ENCODE measurements at regions not wholly inside any gene's neighbourhood (a gene's known extent, or its start where the extent isn't known, plus 50 kb on each side); places are given as distances from the start of the nearest gene placed in this dataset.

- Mint-ChIP-seq H3K27ac (no peak overlapping the region), H3K4me3 (no peak overlapping the region), H3K27me3 (no peaks in the 10 kb centered on the region), H3K9me3 (peaks cover 0 to 12% (median 4%) of the 10 kb centered on the region in 11 donors), H3K36me3 (no peaks in the 10 kb centered on the region), H3K4me1 (no peaks in the 10 kb centered on the region)
- ChIA-PET CTCF (no interaction called here), POLR2A (no interaction called here)
- intact Hi-C loops (cut with micrococcal nuclease), result no loop called here
- no peaks in the 10 kb centered on the region for H3K4me1 ChIP-seq (ENCODE audit: control insufficient read depth in 2 of 2, insufficient read depth in 2 of 2, low read length in 2 of 2)
- no peak for ATAC-seq
- H3K36me3 ChIP-seq (ENCODE audit: control insufficient read depth in 2 of 3, insufficient read depth in 3 of 3, low read length in 3 of 3), result no peaks in the 10 kb centered on the region
- H3K27ac ChIP-seq (ENCODE audit: low read depth, low read length), result no peak overlapping the region
- no peaks in the 10 kb centered on the region for H3K27me3 ChIP-seq (ENCODE audit: control insufficient read depth in 2 of 2, insufficient read depth in 2 of 2, low read length in 2 of 2)
- H3K9me3 ChIP-seq (ENCODE audit: control insufficient read depth in 2 of 3, low read length in 3 of 3), result no peaks in the 10 kb centered on the region
- no peak overlapping the region for H3K4me3 ChIP-seq (ENCODE audit: low read length)
- DNase-seq, result no peak
Observed at GRCh38 chr2:103818176-103818575, 1035.7 kb upstream of the POU3F3 start.

DNA sequence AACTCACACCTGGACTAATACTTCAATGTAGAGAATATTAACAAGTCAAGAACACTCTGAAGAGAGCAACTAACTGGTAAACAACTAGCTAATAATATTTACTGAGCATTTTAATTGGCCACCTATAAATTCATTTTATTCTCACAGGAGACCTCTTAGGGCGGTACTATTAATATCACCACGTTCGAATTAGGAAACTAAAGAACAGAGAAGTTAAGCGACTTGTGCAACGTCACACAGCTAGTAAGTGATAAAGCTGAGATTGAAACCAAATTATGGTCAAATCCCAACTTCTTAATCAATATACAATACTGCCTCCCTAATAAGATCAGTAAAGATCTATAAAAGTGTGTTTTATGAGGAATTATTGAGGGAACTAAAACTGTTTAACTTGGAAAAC is 1034.3 kb upstream of the POU3F3 start:
- no peak overlapping the region for H3K27ac Mint-ChIP-seq
- H3K27me3 ChIP-seq (ENCODE audit: control insufficient read depth in 2 of 2, insufficient read depth in 2 of 2, low read length in 2 of 2), result no peaks in the 10 kb centered on the region
- no peak for DNase-seq
- ChIA-PET POLR2A (no interaction called here), CTCF (no interaction called here)
- H3K9me3 Mint-ChIP-seq, result peaks cover 0 to 12% (median 4%) of the 10 kb centered on the region in 11 donors
- no peaks in the 10 kb centered on the region for H3K4me1 Mint-ChIP-seq
- no peaks in the 10 kb centered on the region for H3K9me3 ChIP-seq (ENCODE audit: control insufficient read depth in 2 of 3, low read length in 3 of 3)
- ATAC-seq, result no peak
- no peak overlapping the region for H3K4me3 Mint-ChIP-seq
- intact Hi-C loops (cut with micrococcal nuclease), result no loop called here
- H3K4me1 ChIP-seq (ENCODE audit: control insufficient read depth in 2 of 2, insufficient read depth in 2 of 2, low read length in 2 of 2), result no peaks in the 10 kb centered on the region
- H3K36me3 Mint-ChIP-seq, result no peaks in the 10 kb centered on the region
- H3K4me3 ChIP-seq (ENCODE audit: low read length), result no peak overlapping the region
- no peaks in the 10 kb centered on the region for H3K27me3 Mint-ChIP-seq
- no peaks in the 10 kb centered on the region for H3K36me3 ChIP-seq (ENCODE audit: control insufficient read depth in 2 of 3, insufficient read depth in 3 of 3, low read length in 3 of 3)
- H3K27ac ChIP-seq (ENCODE audit: low read depth, low read length), result no peak overlapping the region

- Mint-ChIP-seq H3K4me3 (no peak overlapping the region), H3K36me3 (peaks cover 0 to 4% (median 0%) of the 10 kb centered on the region in 5 donors)
Observed at GRCh38 chr2:103823847-103824246, 1030.1 kb upstream of the POU3F3 start.

DNA sequence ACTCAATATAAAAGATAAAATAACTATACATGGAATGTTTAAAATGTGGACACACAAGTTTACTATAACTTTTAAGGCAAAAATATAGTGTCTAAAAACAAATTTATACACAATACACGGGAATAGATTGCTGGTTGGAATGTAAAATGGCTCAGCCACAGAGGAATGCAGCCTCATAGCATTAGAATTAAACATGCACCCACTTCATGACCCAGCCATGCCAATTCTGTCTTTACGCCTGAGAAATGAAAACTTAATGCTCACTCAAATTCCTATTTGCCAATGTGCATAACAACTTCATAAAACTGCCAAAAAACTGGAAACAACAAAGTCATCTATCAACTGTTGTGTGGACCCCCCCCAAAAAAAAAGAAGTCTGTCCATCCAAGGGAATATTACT is 1006.6 kb upstream of the POU3F3 start:
- Mint-ChIP-seq H3K36me3 (no peaks in the 10 kb centered on the region), H3K27me3 (no peaks in the 10 kb centered on the region), H3K4me3 (no peak overlapping the region), H3K9me3 (peaks cover 0 to 18% (median 7%) of the 10 kb centered on the region in 11 donors), H3K4me1 (no peaks in the 10 kb centered on the region), H3K27ac (no peak overlapping the region)
- ChIA-PET CTCF (no interaction called here), POLR2A (no interaction called here)
- Histone ChIP-seq H3K4me3 (ENCODE audit: low read length) (no peak overlapping the region), H3K36me3 (ENCODE audit: control insufficient read depth in 2 of 3, insufficient read depth in 3 of 3, low read length in 3 of 3) (no peaks in the 10 kb centered on the region), H3K27me3 (ENCODE audit: control insufficient read depth in 2 of 2, insufficient read depth in 2 of 2, low read length in 2 of 2) (no peaks in the 10 kb centered on the region), H3K9me3 (ENCODE audit: control insufficient read depth in 2 of 3, low read length in 3 of 3) (no peaks in the 10 kb centered on the region), H3K27ac (ENCODE audit: low read depth, low read length) (no peak overlapping the region), H3K4me1 (ENCODE audit: control insufficient read depth in 2 of 2, insufficient read depth in 2 of 2, low read length in 2 of 2) (no peaks in the 10 kb centered on the region)
- no peak for DNase-seq
- intact Hi-C loops (cut with micrococcal nuclease), result no loop called here
- ATAC-seq, result no peak

More at GRCh38 chr2:103823847-103824246, 1030.1 kb upstream of the POU3F3 start:
- Histone ChIP-seq H3K9me3 (ENCODE audit: control insufficient read depth in 2 of 3, low read length in 3 of 3) (no peaks in the 10 kb centered on the region), H3K4me3 (ENCODE audit: low read length) (no peak overlapping the region), H3K4me1 (ENCODE audit: control insufficient read depth in 2 of 2, insufficient read depth in 2 of 2, low read length in 2 of 2) (no peaks in the 10 kb centered on the region), H3K27ac (ENCODE audit: low read depth, low read length) (no peak overlapping the region), H3K36me3 (ENCODE audit: control insufficient read depth in 2 of 3, insufficient read depth in 3 of 3, low read length in 3 of 3) (no peaks in the 10 kb centered on the region), H3K27me3 (ENCODE audit: control insufficient read depth in 2 of 2, insufficient read depth in 2 of 2, low read length in 2 of 2) (no peaks in the 10 kb centered on the region)
- ChIA-PET CTCF (no interaction called here), POLR2A (no interaction called here)
- no peak for ATAC-seq
- Mint-ChIP-seq H3K9me3 (peaks cover 0 to 18% (median 6%) of the 10 kb centered on the region in 11 donors), H3K27ac (no peak overlapping the region), H3K27me3 (no peaks in the 10 kb centered on the region), H3K4me1 (no peaks in the 10 kb centered on the region)
- DNase-seq, result no peak
- intact Hi-C loops (cut with micrococcal nuclease), result no loop called here

DNA sequence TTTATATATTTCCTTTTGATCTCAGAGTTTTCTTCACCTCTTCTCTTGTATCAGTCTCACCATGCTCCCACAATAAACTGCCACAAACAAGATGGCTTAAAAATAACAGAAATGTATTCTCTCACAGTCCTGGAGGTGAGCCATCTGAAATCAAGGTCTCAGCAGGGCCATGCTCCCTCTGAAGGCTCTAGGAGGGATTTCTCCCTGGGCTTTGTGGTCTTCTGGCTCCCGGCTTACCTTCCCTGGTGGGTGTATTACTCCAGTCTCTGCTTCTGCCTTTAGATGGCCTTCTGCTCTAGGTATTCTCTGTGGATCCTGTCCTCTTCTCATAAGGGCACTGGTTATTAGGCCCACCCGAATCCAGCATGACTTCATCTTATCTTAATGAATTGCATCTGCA is 994.7 kb upstream of the POU3F3 start:
- Histone ChIP-seq H3K9me3 (ENCODE audit: control insufficient read depth in 2 of 3, low read length in 3 of 3) (no peaks in the 10 kb centered on the region), H3K36me3 (ENCODE audit: control insufficient read depth in 2 of 3, insufficient read depth in 3 of 3, low read length in 3 of 3) (no peaks in the 10 kb centered on the region), H3K4me3 (ENCODE audit: low read length) (no peak overlapping the region), H3K27me3 (ENCODE audit: control insufficient read depth in 2 of 2, insufficient read depth in 2 of 2, low read length in 2 of 2) (no peaks in the 10 kb centered on the region), H3K4me1 (ENCODE audit: control insufficient read depth in 2 of 2, insufficient read depth in 2 of 2, low read length in 2 of 2) (no peaks in the 10 kb centered on the region), H3K27ac (ENCODE audit: low read depth, low read length) (no peak overlapping the region)
- CTCF ChIA-PET, result no interaction called here
- ATAC-seq (no peak), DNase-seq (no peak)
- Mint-ChIP-seq H3K9me3 (peaks cover 0 to 16% (median 4%) of the 10 kb centered on the region in 11 donors), H3K4me3 (no peak overlapping the region), H3K27ac (no peak overlapping the region), H3K36me3 (no peaks in the 10 kb centered on the region), H3K4me1 (no peaks in the 10 kb centered on the region), H3K27me3 (no peaks in the 10 kb centered on the region)
- POLR2A ChIA-PET, result no interaction called here
- intact Hi-C loops (cut with micrococcal nuclease), result no loop called here

DNA sequence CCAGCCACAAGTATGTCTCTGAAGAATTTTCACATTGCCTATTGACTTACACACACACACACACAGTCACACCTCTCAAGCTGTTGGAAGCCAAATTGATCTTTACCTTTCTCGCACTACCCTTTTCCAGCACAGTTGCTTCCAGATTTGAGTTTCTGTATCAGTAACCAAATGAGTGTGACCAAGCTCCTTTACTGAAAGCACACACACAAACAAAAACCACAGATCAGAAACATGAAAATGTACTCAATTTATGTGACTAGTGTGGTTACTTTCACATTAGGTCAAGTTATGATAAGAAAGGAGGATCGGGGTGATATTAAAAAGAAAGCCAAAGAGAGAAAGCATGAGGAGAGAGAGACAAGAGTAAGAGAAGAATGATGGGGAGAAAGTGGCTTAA is 993.9 kb upstream of the POU3F3 start:
- H3K9me3 ChIP-seq (ENCODE audit: control insufficient read depth in 2 of 3, low read length in 3 of 3), result no peaks in the 10 kb centered on the region
- H3K4me1 ChIP-seq (ENCODE audit: control insufficient read depth in 2 of 2, insufficient read depth in 2 of 2, low read length in 2 of 2), result no peaks in the 10 kb centered on the region
- H3K27me3 Mint-ChIP-seq, result no peaks in the 10 kb centered on the region
- ChIA-PET POLR2A (no interaction called here), CTCF (no interaction called here)
- no peak overlapping the region for H3K4me3 ChIP-seq (ENCODE audit: low read length)
- H3K27ac Mint-ChIP-seq, result no peak overlapping the region
- no peak overlapping the region for H3K4me3 Mint-ChIP-seq
- peaks cover 0 to 15% (median 3%) of the 10 kb centered on the region in 11 donors for H3K9me3 Mint-ChIP-seq
- ATAC-seq (no peak), DNase-seq (no peak)
- H3K27ac ChIP-seq (ENCODE audit: low read depth, low read length), result no peak overlapping the region
- H3K27me3 ChIP-seq (ENCODE audit: control insufficient read depth in 2 of 2, insufficient read depth in 2 of 2, low read length in 2 of 2), result no peaks in the 10 kb centered on the region
- intact Hi-C loops (cut with micrococcal nuclease), result no loop called here
- no peaks in the 10 kb centered on the region for H3K36me3 ChIP-seq (ENCODE audit: control insufficient read depth in 2 of 3, insufficient read depth in 3 of 3, low read length in 3 of 3)
- H3K4me1 Mint-ChIP-seq, result no peaks in the 10 kb centered on the region
- no peaks in the 10 kb centered on the region for H3K36me3 Mint-ChIP-seq

- H3K4me3 ChIP-seq (ENCODE audit: low read length), result no peak overlapping the region
- H3K27ac ChIP-seq (ENCODE audit: low read depth, low read length), result no peak overlapping the region
- ChIA-PET CTCF (no interaction called here), POLR2A (no interaction called here)
- no peaks in the 10 kb centered on the region for H3K27me3 ChIP-seq (ENCODE audit: control insufficient read depth in 2 of 2, insufficient read depth in 2 of 2, low read length in 2 of 2)
- H3K4me1 ChIP-seq (ENCODE audit: control insufficient read depth in 2 of 2, insufficient read depth in 2 of 2, low read length in 2 of 2), result no peaks in the 10 kb centered on the region
- Mint-ChIP-seq H3K27me3 (no peaks in the 10 kb centered on the region), H3K4me1 (no peaks in the 10 kb centered on the region), H3K36me3 (no peaks in the 10 kb centered on the region), H3K9me3 (peaks cover 0 to 7% (median 1%) of the 10 kb centered on the region in 11 donors), H3K27ac (no peak overlapping the region), H3K4me3 (no peak overlapping the region)
- ATAC-seq (no peak), DNase-seq (no peak)
- intact Hi-C loops (cut with micrococcal nuclease), result no loop called here
- no peaks in the 10 kb centered on the region for H3K9me3 ChIP-seq (ENCODE audit: control insufficient read depth in 2 of 3, low read length in 3 of 3)
- H3K36me3 ChIP-seq (ENCODE audit: control insufficient read depth in 2 of 3, insufficient read depth in 3 of 3, low read length in 3 of 3), result no peaks in the 10 kb centered on the region
Observed at GRCh38 chr2:103868396-103868795, 985.5 kb upstream of the POU3F3 start.

All from naive thymus-derived CD4-positive, alpha-beta T cell (primary cell).